AG10803 (cell line): ENCODE measurements at regions not wholly inside any gene's neighbourhood (a gene's known extent, or its start where the extent isn't known, plus 50 kb on each side); places are given as distances from the start of the nearest gene placed in this dataset.

ENCODE experiments used
- DNase-seq: peaks from one replicate; pipeline ENCODE4 v3.0.0; 2010; ENCODE audit warnings: low read depth
- H3K4me3 ChIP-seq: 2 replicates; pipeline ENCODE4 v1.5.1; 2011; ENCODE audit warnings: mild to moderate bottlenecking, low read length, control low read depth
- CTCF ChIP-seq: conservative IDR thresholded peaks from 2 replicates; pipeline ENCODE4 v1.5.1; 2011; ENCODE audit warnings: mild to moderate bottlenecking, low read length, control low read depth, inconsistent platforms

GRCh38 chrX:22325096-22325495 is 52.4 kb downstream of the CBLL2 start:
- peak; percentile 31 for DNase-seq
- H3K4me3 ChIP-seq, result no peak overlapping the region
- TF ChIP-seq CTCF, result no peak

DNA sequence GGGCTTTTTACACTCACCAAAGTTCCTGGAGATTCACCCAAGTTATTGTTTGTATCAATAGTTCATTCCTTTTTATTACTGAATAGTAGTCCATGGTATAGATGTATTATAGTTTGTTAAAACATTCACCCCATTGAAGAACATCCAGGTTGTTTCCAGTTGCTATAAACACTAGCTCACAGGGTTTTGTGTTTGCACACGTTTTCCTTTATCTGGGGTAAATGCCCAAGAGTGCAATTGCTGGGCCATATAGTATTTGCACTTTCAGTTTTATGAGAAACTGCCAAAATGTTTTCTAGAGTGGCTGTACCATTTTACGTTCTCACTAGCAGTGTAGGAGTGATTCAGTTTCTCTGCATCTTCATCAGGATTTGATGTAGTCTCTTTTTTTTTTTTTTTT is 57.1 kb downstream of the CBLL2 start:
- DNase-seq, result no peak
- H3K4me3 ChIP-seq, result no peak overlapping the region
- no peak for TF ChIP-seq CTCF

DNA sequence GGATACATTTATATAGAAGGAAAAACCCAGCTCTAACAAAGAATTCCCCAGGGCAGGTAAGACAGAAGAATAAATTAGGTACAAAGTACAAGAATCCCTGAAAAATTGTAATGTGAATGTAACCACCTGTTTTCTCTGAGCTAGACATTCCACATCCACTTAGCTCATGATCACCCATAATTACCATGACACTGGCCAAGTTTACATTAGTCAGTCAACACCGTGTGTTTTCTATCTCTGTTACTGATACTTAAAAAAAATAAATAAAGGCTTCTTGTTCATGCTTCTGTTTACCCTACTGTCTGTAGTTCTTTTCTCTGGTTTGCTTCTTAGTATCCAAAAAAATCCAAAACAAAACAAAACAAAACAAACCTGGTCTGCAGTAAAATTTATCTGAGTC is 66.0 kb downstream of the CBLL2 start:
- DNase-seq, result peak; percentile 12
- TF ChIP-seq CTCF, result no peak
- no peak overlapping the region for H3K4me3 ChIP-seq

- no peak for DNase-seq
- no peak overlapping the region for H3K4me3 ChIP-seq
- TF ChIP-seq CTCF, result no peak
Measured at GRCh38 chrX:22339459-22339858, 66.7 kb downstream of the CBLL2 start.

- no peak overlapping the region for H3K4me3 ChIP-seq
- peak; percentile 6 for DNase-seq
- no peak for TF ChIP-seq CTCF
Measured at GRCh38 chrX:22340022-22340616, 67.4 kb downstream of the CBLL2 start.

DNA sequence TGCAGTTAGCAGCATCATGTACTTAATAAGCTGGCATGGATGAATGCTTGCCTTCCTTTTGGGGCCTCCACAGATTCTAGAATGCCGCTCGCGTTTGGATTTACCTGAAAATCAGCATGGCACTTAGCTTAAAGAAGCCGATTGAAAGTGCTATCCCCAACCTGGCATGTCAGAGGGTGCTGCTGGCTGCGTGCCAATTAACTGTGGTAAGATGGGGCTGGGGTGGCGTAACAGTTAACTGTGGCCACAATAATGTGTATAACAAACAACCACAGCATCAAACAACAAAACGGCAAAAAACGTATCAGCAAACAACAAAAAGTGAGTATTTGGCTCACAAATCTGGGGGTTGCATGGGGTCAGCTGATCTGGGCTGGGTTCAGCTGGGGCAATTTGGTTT is 70.5 kb downstream of the CBLL2 start:
- no peak for DNase-seq
- H3K4me3 ChIP-seq, result no peak overlapping the region
- TF ChIP-seq CTCF, result no peak

DNA sequence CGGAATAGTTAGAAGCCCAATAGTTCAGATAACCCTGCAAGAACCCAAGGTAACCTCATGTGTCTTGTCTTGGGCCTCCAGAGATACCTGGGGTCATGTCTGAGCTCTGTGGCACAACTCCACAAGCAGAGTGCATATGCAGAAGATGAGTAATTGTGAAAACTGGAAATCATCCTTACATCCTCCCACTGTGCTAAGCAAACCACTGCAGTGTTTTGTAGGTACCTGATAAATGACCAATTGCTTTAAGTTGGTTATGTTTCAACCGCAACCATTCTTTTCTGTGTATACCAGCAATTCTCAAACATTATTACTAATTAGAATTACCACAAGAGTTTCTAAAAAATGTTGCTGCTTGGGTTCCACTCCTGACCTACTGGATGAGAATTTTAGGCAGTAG is 73.2 kb downstream of the CBLL2 start:
- no peak overlapping the region for H3K4me3 ChIP-seq

More for the DNA sequence above, 73.2 kb downstream of the CBLL2 start:
- no peak for DNase-seq
- TF ChIP-seq CTCF, result no peak
